ENCODE measurements at regions not wholly inside any gene's neighbourhood (a gene's known extent, or its start where the extent isn't known, plus 50 kb on each side); places are given as distances from the start of the nearest gene placed in this dataset.

GRCh38 chr7:35747611-35748010, 52.7 kb upstream of the HERPUD2 start:
- Histone ChIP-seq H3K9me3 (ENCODE audit: insufficient read depth, low read depth, low read length) (no peaks in the 10 kb centered on the region), H3K4me3 (ENCODE audit: insufficient read depth, low read depth, low read length) (no peak overlapping the region), H4K20me1 (ENCODE audit: insufficient read depth, low read length) (no peaks in the 10 kb centered on the region), H2AFZ (ENCODE audit: low read depth, low read length) (no peak overlapping the region), H3K79me2 (ENCODE audit: insufficient read depth, low read length) (no peaks in the 10 kb centered on the region), H3K4me1 (ENCODE audit: insufficient read depth, low read length) (peaks cover 8% of the 10 kb centered on the region), H3K27ac (ENCODE audit: low read depth, low read length) (peak overlapping the region; percentile 34), H3K4me2 (ENCODE audit: low read length) (peak overlapping the region; percentile 28), H3K27me3 (ENCODE audit: insufficient read depth, low read length) (no peaks in the 10 kb centered on the region), H3K9ac (ENCODE audit: low read length) (peak overlapping the region; percentile 3), H3K36me3 (ENCODE audit: insufficient read depth, low read length) (no peaks in the 10 kb centered on the region)
- Mint-ChIP-seq H3K36me3 (ENCODE audit: low read depth, unreplicated experiment) (no peaks in the 10 kb centered on the region), H3K9me3 (ENCODE audit: unreplicated experiment) (peaks cover 7% of the 10 kb centered on the region), H3K27me3 (ENCODE audit: low read depth, unreplicated experiment) (no peaks in the 10 kb centered on the region), H3K4me1 (ENCODE audit: low read depth, unreplicated experiment) (peaks cover 38% of the 10 kb centered on the region), H3K4me3 (ENCODE audit: unreplicated experiment) (peak overlapping the region; percentile 11), H3K27ac (ENCODE audit: unreplicated experiment) (peak overlapping the region; percentile 94)
- DNase-seq (ENCODE audit: low read depth) (peak; percentile 55), FAIRE-seq (no peak)
- TF ChIP-seq EZH2 (IDR thresholded peaks at IDR 0.05; ENCODE audit: insufficient read depth, low read length), result no peak
- no peak for TF ChIP-seq CTCF (IDR thresholded peaks at IDR 0.05; ENCODE audit: insufficient read depth, low read depth, low read length)

DNA sequence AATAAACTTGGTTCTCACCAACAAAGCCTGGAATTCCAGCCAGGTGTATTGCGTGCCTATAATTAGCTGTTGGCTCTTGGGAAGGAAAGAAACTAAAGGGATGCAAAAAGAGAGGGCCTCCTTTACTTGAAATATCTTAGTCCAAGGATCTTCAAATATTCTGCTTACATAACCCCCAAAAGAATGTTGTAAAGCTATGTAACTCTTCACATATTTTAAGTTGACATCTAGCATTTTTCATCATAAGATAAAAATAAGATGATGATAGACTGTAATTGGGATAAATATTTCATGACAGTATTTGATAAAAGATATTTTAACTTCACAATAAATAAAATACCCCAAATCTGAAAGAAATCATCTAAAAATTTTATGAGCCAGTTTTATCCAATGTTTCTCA, 52.5 kb upstream of the SEPTIN7 start:
- DNase-seq (ENCODE audit: low read depth) (peak; percentile 14), FAIRE-seq (peak; percentile 54)
- H3K27ac ChIP-seq (ENCODE audit: low read depth, low read length), result no peak overlapping the region
- no peaks in the 10 kb centered on the region for H4K20me1 ChIP-seq (ENCODE audit: insufficient read depth, low read length)
- Mint-ChIP-seq H3K4me1 (ENCODE audit: low read depth, unreplicated experiment) (peaks cover 39% of the 10 kb centered on the region), H3K9me3 (ENCODE audit: unreplicated experiment) (peaks cover 7% of the 10 kb centered on the region), H3K27ac (ENCODE audit: unreplicated experiment) (peak overlapping the region; percentile 94), H3K27me3 (ENCODE audit: low read depth, unreplicated experiment) (no peaks in the 10 kb centered on the region), H3K4me3 (ENCODE audit: unreplicated experiment) (no peak overlapping the region), H3K36me3 (ENCODE audit: low read depth, unreplicated experiment) (no peaks in the 10 kb centered on the region)
- H3K9me3 ChIP-seq (ENCODE audit: insufficient read depth, low read depth, low read length), result no peaks in the 10 kb centered on the region
- TF ChIP-seq CTCF (IDR thresholded peaks at IDR 0.05; ENCODE audit: insufficient read depth, low read depth, low read length), result no peak
- TF ChIP-seq EZH2 (IDR thresholded peaks at IDR 0.05; ENCODE audit: insufficient read depth, low read length), result no peak
- H3K4me2 ChIP-seq (ENCODE audit: low read length), result peak overlapping the region; percentile 28
- H3K27me3 ChIP-seq (ENCODE audit: insufficient read depth, low read length), result no peaks in the 10 kb centered on the region
- no peak overlapping the region for H2AFZ ChIP-seq (ENCODE audit: low read depth, low read length)
- no peaks in the 10 kb centered on the region for H3K79me2 ChIP-seq (ENCODE audit: insufficient read depth, low read length)
- H3K36me3 ChIP-seq (ENCODE audit: insufficient read depth, low read length), result no peaks in the 10 kb centered on the region
- H3K4me1 ChIP-seq (ENCODE audit: insufficient read depth, low read length), result peaks cover 8% of the 10 kb centered on the region
- H3K9ac ChIP-seq (ENCODE audit: low read length), result no peak overlapping the region
- H3K4me3 ChIP-seq (ENCODE audit: insufficient read depth, low read depth, low read length), result no peak overlapping the region

- no peak for FAIRE-seq
Observed at GRCh38 chr7:35749556-35749955, 51.3 kb upstream of the SEPTIN7 start.

More at GRCh38 chr7:35749556-35749955, 51.3 kb upstream of the SEPTIN7 start:
- Histone ChIP-seq H3K27me3 (ENCODE audit: insufficient read depth, low read length) (no peaks in the 10 kb centered on the region), H3K79me2 (ENCODE audit: insufficient read depth, low read length) (no peaks in the 10 kb centered on the region), H2AFZ (ENCODE audit: low read depth, low read length) (no peak overlapping the region), H3K9me3 (ENCODE audit: insufficient read depth, low read depth, low read length) (no peaks in the 10 kb centered on the region), H3K9ac (ENCODE audit: low read length) (no peak overlapping the region), H4K20me1 (ENCODE audit: insufficient read depth, low read length) (no peaks in the 10 kb centered on the region), H3K4me1 (ENCODE audit: insufficient read depth, low read length) (peaks cover 8% of the 10 kb centered on the region), H3K4me3 (ENCODE audit: insufficient read depth, low read depth, low read length) (no peak overlapping the region), H3K27ac (ENCODE audit: low read depth, low read length) (no peak overlapping the region), H3K36me3 (ENCODE audit: insufficient read depth, low read length) (no peaks in the 10 kb centered on the region), H3K4me2 (ENCODE audit: low read length) (no peak overlapping the region)
- H3K36me3 Mint-ChIP-seq (ENCODE audit: low read depth, unreplicated experiment), result no peaks in the 10 kb centered on the region
- peaks cover 39% of the 10 kb centered on the region for H3K4me1 Mint-ChIP-seq (ENCODE audit: low read depth, unreplicated experiment)
- peak overlapping the region; percentile 73 for H3K27ac Mint-ChIP-seq (ENCODE audit: unreplicated experiment)
- H3K4me3 Mint-ChIP-seq (ENCODE audit: unreplicated experiment), result no peak overlapping the region
- TF ChIP-seq EZH2 (IDR thresholded peaks at IDR 0.05; ENCODE audit: insufficient read depth, low read length) (no peak), CTCF (IDR thresholded peaks at IDR 0.05; ENCODE audit: insufficient read depth, low read depth, low read length) (no peak)
- DNase-seq (ENCODE audit: low read depth), result no peak
- H3K27me3 Mint-ChIP-seq (ENCODE audit: low read depth, unreplicated experiment), result no peaks in the 10 kb centered on the region
- peaks cover 1% of the 10 kb centered on the region for H3K9me3 Mint-ChIP-seq (ENCODE audit: unreplicated experiment)
